ENCODE measurements at regions not wholly inside any gene's neighbourhood (a gene's known extent, or its start where the extent isn't known, plus 50 kb on each side); places are given as distances from the start of the nearest gene placed in this dataset.

DNA sequence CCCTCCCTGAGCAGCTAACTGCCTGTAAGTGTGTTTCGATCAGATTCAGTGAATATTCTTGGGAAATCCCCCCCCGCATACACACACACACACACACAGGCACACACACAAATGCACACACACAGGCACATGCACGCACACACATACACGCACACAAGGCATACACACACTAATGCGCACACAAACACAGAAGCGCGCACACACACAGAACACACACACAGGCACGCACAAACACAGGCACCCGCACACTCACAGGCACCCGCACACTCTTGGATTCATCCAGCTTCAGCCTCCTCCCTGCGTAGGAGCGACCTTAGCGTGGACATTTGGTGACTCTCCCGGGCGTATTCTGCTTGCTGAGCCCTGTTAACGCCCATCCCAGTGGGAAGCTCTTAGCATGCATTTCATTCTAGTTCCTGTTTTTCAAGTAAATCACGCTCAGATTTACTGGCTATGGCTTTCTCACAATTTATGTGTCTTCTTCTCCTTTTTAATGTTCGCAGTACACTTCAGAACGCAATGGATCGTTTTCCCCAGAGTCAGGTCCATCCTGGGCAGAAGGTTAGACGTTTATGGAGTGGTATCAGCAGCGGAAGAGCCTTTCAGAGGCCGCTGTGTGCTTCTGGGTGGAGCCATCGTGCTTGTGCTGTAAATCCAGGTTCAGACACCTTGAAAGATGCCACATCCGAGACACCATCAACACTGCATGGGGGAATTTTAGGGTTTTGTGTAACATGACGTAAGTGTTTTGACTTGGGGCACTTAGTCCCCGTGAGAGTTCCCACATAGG, 656.6 kb downstream of the GALR1 start:
- Mint-ChIP-seq H3K27me3 (ENCODE audit: low read depth, poor library complexity) (peaks cover 17% of the 10 kb centered on the region), H3K4me1 (peaks cover 7% of the 10 kb centered on the region), H3K27ac (no peak overlapping the region), H3K9me3 (no peaks in the 10 kb centered on the region), H3K4me3 (no peak overlapping the region), H3K36me3 (ENCODE audit: low read depth) (no peaks in the 10 kb centered on the region)
- no peak for DNase-seq
- TF ChIP-seq, protein P1, sequence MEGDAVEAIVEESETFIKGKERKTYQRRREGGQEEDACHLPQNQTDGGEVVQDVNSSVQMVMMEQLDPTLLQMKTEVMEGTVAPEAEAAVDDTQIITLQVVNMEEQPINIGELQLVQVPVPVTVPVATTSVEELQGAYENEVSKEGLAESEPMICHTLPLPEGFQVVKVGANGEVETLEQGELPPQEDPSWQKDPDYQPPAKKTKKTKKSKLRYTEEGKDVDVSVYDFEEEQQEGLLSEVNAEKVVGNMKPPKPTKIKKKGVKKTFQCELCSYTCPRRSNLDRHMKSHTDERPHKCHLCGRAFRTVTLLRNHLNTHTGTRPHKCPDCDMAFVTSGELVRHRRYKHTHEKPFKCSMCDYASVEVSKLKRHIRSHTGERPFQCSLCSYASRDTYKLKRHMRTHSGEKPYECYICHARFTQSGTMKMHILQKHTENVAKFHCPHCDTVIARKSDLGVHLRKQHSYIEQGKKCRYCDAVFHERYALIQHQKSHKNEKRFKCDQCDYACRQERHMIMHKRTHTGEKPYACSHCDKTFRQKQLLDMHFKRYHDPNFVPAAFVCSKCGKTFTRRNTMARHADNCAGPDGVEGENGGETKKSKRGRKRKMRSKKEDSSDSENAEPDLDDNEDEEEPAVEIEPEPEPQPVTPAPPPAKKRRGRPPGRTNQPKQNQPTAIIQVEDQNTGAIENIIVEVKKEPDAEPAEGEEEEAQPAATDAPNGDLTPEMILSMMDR (IDR thresholded peaks at IDR 0.05), result no peak

DNA sequence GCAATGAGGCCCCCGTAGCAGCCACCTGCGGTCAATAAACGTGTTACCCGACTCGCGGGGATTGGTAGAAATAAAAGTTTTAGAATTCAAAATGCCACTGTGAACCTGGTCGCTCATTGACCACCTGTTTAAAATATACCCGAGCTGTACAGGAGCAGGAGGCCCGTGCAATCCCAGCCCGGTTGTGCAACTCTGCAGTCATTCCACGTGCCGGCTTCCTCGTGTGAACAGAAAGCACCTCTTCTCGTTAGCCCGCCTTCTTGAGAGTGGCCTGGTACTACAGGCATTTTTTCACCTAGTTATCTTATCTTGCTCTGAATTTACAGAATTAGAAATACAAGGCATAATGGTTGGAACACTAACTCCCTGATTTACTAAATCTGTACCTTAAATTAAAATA, 660.7 kb downstream of the GALR1 start:
- Mint-ChIP-seq H3K4me3 (no peak overlapping the region), H3K36me3 (ENCODE audit: low read depth) (no peaks in the 10 kb centered on the region), H3K9me3 (no peaks in the 10 kb centered on the region), H3K27ac (no peak overlapping the region), H3K4me1 (peaks cover 12% of the 10 kb centered on the region), H3K27me3 (ENCODE audit: low read depth, poor library complexity) (peaks cover 28% of the 10 kb centered on the region)
- no peak for DNase-seq
- TF ChIP-seq, protein P1 (IDR thresholded peaks at IDR 0.05), result no peak

DNA sequence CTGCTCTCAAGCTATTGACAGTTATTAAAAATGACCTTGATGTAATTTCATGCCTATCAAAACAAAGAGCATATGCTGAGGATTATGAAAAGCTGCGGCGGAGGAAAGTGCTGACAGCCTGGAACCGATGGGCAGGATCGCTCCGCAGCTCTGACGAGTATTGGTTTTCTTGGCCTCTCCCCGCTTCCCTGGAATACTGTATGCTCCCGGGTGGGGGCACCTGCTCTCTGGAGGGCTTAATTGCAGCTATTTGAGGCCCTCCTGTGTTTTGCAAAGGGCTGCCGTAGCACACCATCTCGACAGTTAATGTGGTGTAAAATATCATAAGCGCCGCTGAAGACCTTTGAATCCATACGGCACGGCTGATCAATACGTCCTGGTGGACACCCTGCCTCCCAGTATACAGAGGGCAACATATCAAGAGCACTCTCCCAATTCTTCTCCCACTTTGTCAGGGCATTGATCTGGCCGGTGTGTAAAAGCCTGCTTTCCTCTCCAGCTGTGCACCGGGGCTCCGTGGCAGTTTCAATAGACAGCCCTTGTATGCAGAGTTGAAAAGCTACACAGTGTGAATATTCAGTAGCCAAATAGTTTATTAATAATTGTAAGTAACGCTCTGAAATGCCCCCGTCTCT, 662.4 kb downstream of the GALR1 start:
- no peak overlapping the region for H3K27ac Mint-ChIP-seq
- no peak for DNase-seq
- H3K27me3 Mint-ChIP-seq (ENCODE audit: low read depth, poor library complexity), result peaks cover 24% of the 10 kb centered on the region
- TF ChIP-seq, protein P1 (IDR thresholded peaks at IDR 0.05), result no peak
- H3K9me3 Mint-ChIP-seq, result no peaks in the 10 kb centered on the region
- H3K36me3 Mint-ChIP-seq (ENCODE audit: low read depth), result no peaks in the 10 kb centered on the region
- peaks cover 4% of the 10 kb centered on the region for H3K4me1 Mint-ChIP-seq
- H3K4me3 Mint-ChIP-seq, result no peak overlapping the region

DNA sequence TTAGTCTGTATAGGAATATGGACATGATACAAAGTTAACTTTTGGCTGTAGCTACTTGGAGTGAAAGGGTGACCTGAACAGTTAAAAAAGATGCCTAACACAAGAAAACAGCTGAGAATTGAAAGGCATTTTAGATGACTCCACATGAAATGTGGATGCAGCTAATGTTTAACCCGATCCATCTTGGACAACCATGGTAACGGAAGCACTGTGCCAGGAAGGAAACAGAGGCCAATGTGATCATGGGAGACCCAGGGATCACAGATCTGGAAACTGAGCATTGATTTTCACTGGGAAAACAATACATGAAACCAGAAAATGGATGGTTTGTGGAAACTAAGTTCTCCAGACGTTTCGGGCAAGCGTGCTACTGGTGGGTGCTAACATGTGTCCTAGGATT, 669.1 kb downstream of the GALR1 start:
- Mint-ChIP-seq H3K27me3 (ENCODE audit: low read depth, poor library complexity) (peaks cover 9% of the 10 kb centered on the region), H3K27ac (no peak overlapping the region), H3K4me1 (no peaks in the 10 kb centered on the region), H3K36me3 (ENCODE audit: low read depth) (no peaks in the 10 kb centered on the region), H3K9me3 (no peaks in the 10 kb centered on the region), H3K4me3 (no peak overlapping the region)
- TF ChIP-seq, protein P1 (IDR thresholded peaks at IDR 0.05), result no peak
- no peak for DNase-seq

DNA sequence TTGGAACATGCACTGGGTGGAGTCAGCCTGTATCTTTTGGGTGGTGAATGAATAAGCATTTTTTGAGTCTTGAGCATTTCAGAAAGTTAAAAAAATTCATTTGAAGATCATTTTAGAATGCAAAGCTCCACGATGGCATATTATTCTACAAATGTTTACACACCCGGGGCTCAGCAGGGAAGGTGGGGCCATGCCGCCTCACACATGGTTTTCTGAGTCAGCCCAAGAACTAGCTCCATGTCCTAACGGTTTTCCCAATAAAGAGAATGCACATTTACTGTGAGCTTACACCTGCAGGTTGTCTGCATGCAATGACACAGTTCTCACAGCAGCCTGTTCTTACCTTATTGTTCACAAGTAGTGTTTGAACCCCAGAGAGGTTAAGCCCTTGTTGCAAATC, 670.3 kb downstream of the GALR1 start:
- Mint-ChIP-seq H3K9me3 (no peaks in the 10 kb centered on the region), H3K4me1 (no peaks in the 10 kb centered on the region), H3K4me3 (no peak overlapping the region), H3K27me3 (ENCODE audit: low read depth, poor library complexity) (peaks cover 5% of the 10 kb centered on the region), H3K27ac (no peak overlapping the region), H3K36me3 (ENCODE audit: low read depth) (no peaks in the 10 kb centered on the region)
- TF ChIP-seq, protein P1 (IDR thresholded peaks at IDR 0.05), result no peak
- DNase-seq, result no peak

DNA sequence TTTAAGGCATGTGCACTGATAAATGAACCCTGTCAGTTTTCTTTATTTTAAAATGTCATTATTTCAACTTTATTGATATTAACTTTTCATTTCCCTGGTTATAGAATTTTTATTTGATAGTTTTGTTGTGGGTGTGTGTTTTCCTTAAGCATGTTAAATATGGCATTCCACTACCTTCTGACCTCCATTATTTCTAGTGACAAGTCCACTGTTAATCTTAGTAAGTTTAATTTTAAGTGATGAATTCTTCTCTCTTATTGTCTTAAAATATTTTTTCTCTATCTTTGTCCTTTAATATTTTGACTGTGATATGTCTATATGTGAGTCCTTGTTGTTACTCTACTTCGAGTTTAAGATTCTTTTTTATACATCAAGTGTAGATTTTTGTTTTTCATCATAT, 685.7 kb downstream of the GALR1 start:
- Mint-ChIP-seq H3K27me3 (ENCODE audit: low read depth, poor library complexity) (peaks cover 5% of the 10 kb centered on the region), H3K4me1 (no peaks in the 10 kb centered on the region)

More for the DNA sequence above, 685.7 kb downstream of the GALR1 start:
- Mint-ChIP-seq H3K36me3 (ENCODE audit: low read depth) (no peaks in the 10 kb centered on the region), H3K9me3 (peaks cover 26% of the 10 kb centered on the region), H3K4me3 (no peak overlapping the region), H3K27ac (no peak overlapping the region)
- no peak for DNase-seq
- TF ChIP-seq, protein P1 (IDR thresholded peaks at IDR 0.05), result no peak
